ENCODE measurements at regions not wholly inside any gene's neighbourhood (a gene's known extent, or its start where the extent isn't known, plus 50 kb on each side); places are given as distances from the start of the nearest gene placed in this dataset.

GRCh38 chr2:146786396-146786795 lies 1058.4 kb upstream of the ACVR2A start:
- H3K4me1 Mint-ChIP-seq (ENCODE audit: low read depth, unreplicated experiment), result no peaks in the 10 kb centered on the region
- H3K4me1 ChIP-seq (ENCODE audit: insufficient read depth, low read length), result no peaks in the 10 kb centered on the region
- H3K4me2 ChIP-seq (ENCODE audit: low read length), result no peak overlapping the region
- no peak overlapping the region for H3K4me3 ChIP-seq (ENCODE audit: insufficient read depth, low read depth, low read length)
- H4K20me1 ChIP-seq (ENCODE audit: insufficient read depth, low read length), result no peaks in the 10 kb centered on the region
- no peak for FAIRE-seq
- no peak overlapping the region for H2AFZ ChIP-seq (ENCODE audit: low read depth, low read length)
- no peak for TF ChIP-seq CTCF (IDR thresholded peaks at IDR 0.05; ENCODE audit: insufficient read depth, low read depth, low read length)
- no peak for TF ChIP-seq EZH2 (IDR thresholded peaks at IDR 0.05; ENCODE audit: insufficient read depth, low read length)
- no peaks in the 10 kb centered on the region for H3K79me2 ChIP-seq (ENCODE audit: insufficient read depth, low read length)
- no peaks in the 10 kb centered on the region for H3K27me3 ChIP-seq (ENCODE audit: insufficient read depth, low read length)
- no peak overlapping the region for H3K9ac ChIP-seq (ENCODE audit: low read length)
- peaks cover 17% of the 10 kb centered on the region for H3K9me3 Mint-ChIP-seq (ENCODE audit: unreplicated experiment)
- no peaks in the 10 kb centered on the region for H3K27me3 Mint-ChIP-seq (ENCODE audit: low read depth, unreplicated experiment)
- H3K27ac Mint-ChIP-seq (ENCODE audit: unreplicated experiment), result no peak overlapping the region
- H3K36me3 Mint-ChIP-seq (ENCODE audit: low read depth, unreplicated experiment), result no peaks in the 10 kb centered on the region
- H3K36me3 ChIP-seq (ENCODE audit: insufficient read depth, low read length), result no peaks in the 10 kb centered on the region
- H3K4me3 Mint-ChIP-seq (ENCODE audit: unreplicated experiment), result no peak overlapping the region
- H3K27ac ChIP-seq (ENCODE audit: low read depth, low read length), result no peak overlapping the region
- no peak for DNase-seq (ENCODE audit: low read depth)
- no peaks in the 10 kb centered on the region for H3K9me3 ChIP-seq (ENCODE audit: insufficient read depth, low read depth, low read length)

- no peak overlapping the region for H3K4me3 Mint-ChIP-seq (ENCODE audit: unreplicated experiment)
- peaks cover 17% of the 10 kb centered on the region for H3K9me3 Mint-ChIP-seq (ENCODE audit: unreplicated experiment)
- H3K4me1 Mint-ChIP-seq (ENCODE audit: low read depth, unreplicated experiment), result no peaks in the 10 kb centered on the region
- Histone ChIP-seq H3K27me3 (ENCODE audit: insufficient read depth, low read length) (no peaks in the 10 kb centered on the region), H3K9me3 (ENCODE audit: insufficient read depth, low read depth, low read length) (no peaks in the 10 kb centered on the region), H4K20me1 (ENCODE audit: insufficient read depth, low read length) (no peaks in the 10 kb centered on the region), H3K36me3 (ENCODE audit: insufficient read depth, low read length) (no peaks in the 10 kb centered on the region), H3K27ac (ENCODE audit: low read depth, low read length) (no peak overlapping the region), H2AFZ (ENCODE audit: low read depth, low read length) (no peak overlapping the region), H3K4me3 (ENCODE audit: insufficient read depth, low read depth, low read length) (no peak overlapping the region), H3K79me2 (ENCODE audit: insufficient read depth, low read length) (no peaks in the 10 kb centered on the region), H3K4me2 (ENCODE audit: low read length) (no peak overlapping the region), H3K4me1 (ENCODE audit: insufficient read depth, low read length) (no peaks in the 10 kb centered on the region), H3K9ac (ENCODE audit: low read length) (no peak overlapping the region)
- FAIRE-seq (no peak), DNase-seq (ENCODE audit: low read depth) (no peak)
- no peaks in the 10 kb centered on the region for H3K36me3 Mint-ChIP-seq (ENCODE audit: low read depth, unreplicated experiment)
- TF ChIP-seq CTCF (IDR thresholded peaks at IDR 0.05; ENCODE audit: insufficient read depth, low read depth, low read length), result no peak
- TF ChIP-seq EZH2 (IDR thresholded peaks at IDR 0.05; ENCODE audit: insufficient read depth, low read length), result no peak
- H3K27me3 Mint-ChIP-seq (ENCODE audit: low read depth, unreplicated experiment), result no peaks in the 10 kb centered on the region
- no peak overlapping the region for H3K27ac Mint-ChIP-seq (ENCODE audit: unreplicated experiment)
These were observed 1059.7 kb upstream of the ACVR2A start for GRCh38 chr2:146785101-146785500.

GRCh38 chr2:146784602-146785001 lies 1060.2 kb upstream of the ACVR2A start:
- H4K20me1 ChIP-seq (ENCODE audit: insufficient read depth, low read length), result no peaks in the 10 kb centered on the region
- no peaks in the 10 kb centered on the region for H3K79me2 ChIP-seq (ENCODE audit: insufficient read depth, low read length)
- no peak overlapping the region for H3K4me3 ChIP-seq (ENCODE audit: insufficient read depth, low read depth, low read length)
- H3K9me3 ChIP-seq (ENCODE audit: insufficient read depth, low read depth, low read length), result no peaks in the 10 kb centered on the region
- H2AFZ ChIP-seq (ENCODE audit: low read depth, low read length), result no peak overlapping the region
- peaks cover 14% of the 10 kb centered on the region for H3K9me3 Mint-ChIP-seq (ENCODE audit: unreplicated experiment)
- H3K4me1 ChIP-seq (ENCODE audit: insufficient read depth, low read length), result no peaks in the 10 kb centered on the region
- TF ChIP-seq EZH2 (IDR thresholded peaks at IDR 0.05; ENCODE audit: insufficient read depth, low read length), result no peak
- no peak for TF ChIP-seq CTCF (IDR thresholded peaks at IDR 0.05; ENCODE audit: insufficient read depth, low read depth, low read length)
- no peaks in the 10 kb centered on the region for H3K27me3 ChIP-seq (ENCODE audit: insufficient read depth, low read length)
- no peak overlapping the region for H3K9ac ChIP-seq (ENCODE audit: low read length)
- FAIRE-seq (no peak), DNase-seq (ENCODE audit: low read depth) (no peak)
- H3K27ac Mint-ChIP-seq (ENCODE audit: unreplicated experiment), result no peak overlapping the region
- no peak overlapping the region for H3K4me2 ChIP-seq (ENCODE audit: low read length)
- no peaks in the 10 kb centered on the region for H3K4me1 Mint-ChIP-seq (ENCODE audit: low read depth, unreplicated experiment)
- H3K36me3 Mint-ChIP-seq (ENCODE audit: low read depth, unreplicated experiment), result no peaks in the 10 kb centered on the region
- no peaks in the 10 kb centered on the region for H3K27me3 Mint-ChIP-seq (ENCODE audit: low read depth, unreplicated experiment)
- no peak overlapping the region for H3K4me3 Mint-ChIP-seq (ENCODE audit: unreplicated experiment)
- H3K36me3 ChIP-seq (ENCODE audit: insufficient read depth, low read length), result no peaks in the 10 kb centered on the region
- H3K27ac ChIP-seq (ENCODE audit: low read depth, low read length), result no peak overlapping the region

Data from astrocyte (in vitro differentiated cells and primary cell).